HG03354 (cell line): ENCODE measurements at regions not wholly inside any gene's neighbourhood (a gene's known extent, or its start where the extent isn't known, plus 50 kb on each side); places are given as distances from the start of the nearest gene placed in this dataset.
"Not testable (repeated sequence)": the region's sequence is repeated elsewhere in the genome, so short reads cannot be mapped to it uniquely, and the experiment has no call there.

Experiments
- ATAC-seq: cut with Tn5 transposase; IDR thresholded peaks from one replicate; pipeline ENCODE4 v1.9.1; 2021; ENCODE audit warnings: mild to moderate bottlenecking; ENCODE audit not compliant: unreplicated experiment, poor library complexity, severe bottlenecking

GRCh38 chr1:147072482-147073432 lies 99.5 kb downstream of the PRKAB2 start:
- no peak for ATAC-seq

- ATAC-seq, result no peak
Measured at GRCh38 chr1:147071142-147071541, 101.1 kb downstream of the PRKAB2 start.

- ATAC-seq, result no peak
Measured at GRCh38 chr1:147062956-147063355, 109.3 kb downstream of the PRKAB2 start.

GRCh38 chr1:147061880-147062279 lies 110.4 kb downstream of the PRKAB2 start:
- not testable (repeated sequence) for ATAC-seq

DNA sequence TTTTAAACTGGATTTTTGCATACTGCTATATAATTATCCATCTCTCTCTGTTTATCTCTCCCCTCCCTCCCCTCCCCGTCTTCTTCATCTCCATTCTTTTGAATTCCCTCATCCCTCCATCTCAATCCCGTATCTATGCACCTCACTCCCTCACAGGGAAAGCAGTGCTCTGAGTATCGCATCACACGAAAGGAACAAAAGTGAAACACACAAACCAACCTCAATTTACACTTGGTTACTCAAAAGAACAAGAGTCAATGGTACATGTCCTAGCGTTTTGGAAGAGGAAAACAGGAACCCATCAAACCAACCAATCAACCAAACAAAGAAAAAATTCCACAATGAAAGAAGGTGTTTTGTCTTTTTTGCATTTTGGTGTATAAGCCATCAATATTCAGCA lies 115.1 kb downstream of the NBPF12 start:
- no peak for ATAC-seq

DNA sequence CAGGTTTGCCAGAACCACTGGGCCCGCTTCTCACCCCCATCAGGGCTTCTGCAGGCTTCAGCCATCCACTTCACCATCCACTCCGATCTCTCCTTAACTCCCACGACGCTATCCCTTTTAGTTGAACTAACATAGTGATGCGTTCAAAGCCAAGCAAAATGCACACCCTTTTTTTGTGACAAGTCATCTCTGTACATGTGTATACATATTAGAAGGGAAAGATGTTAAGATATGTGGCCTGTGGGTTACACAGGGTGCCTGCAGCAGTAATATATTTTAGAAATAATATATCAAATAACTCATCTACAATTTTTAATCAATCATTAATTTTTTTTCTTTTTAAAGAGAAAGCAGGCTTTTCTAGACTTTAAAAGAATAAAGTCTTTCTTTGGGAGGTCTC lies 114.6 kb downstream of the NBPF12 start:
- ATAC-seq, result no peak

- no peak for ATAC-seq
Measured at GRCh38 chr1:147052143-147052542, 114.0 kb downstream of the NBPF12 start.

- no peak for ATAC-seq
Measured at GRCh38 chr1:147051136-147051535, 113.0 kb downstream of the NBPF12 start.

- no peak for ATAC-seq
Measured at GRCh38 chr1:147050654-147051053, 112.5 kb downstream of the NBPF12 start.

DNA sequence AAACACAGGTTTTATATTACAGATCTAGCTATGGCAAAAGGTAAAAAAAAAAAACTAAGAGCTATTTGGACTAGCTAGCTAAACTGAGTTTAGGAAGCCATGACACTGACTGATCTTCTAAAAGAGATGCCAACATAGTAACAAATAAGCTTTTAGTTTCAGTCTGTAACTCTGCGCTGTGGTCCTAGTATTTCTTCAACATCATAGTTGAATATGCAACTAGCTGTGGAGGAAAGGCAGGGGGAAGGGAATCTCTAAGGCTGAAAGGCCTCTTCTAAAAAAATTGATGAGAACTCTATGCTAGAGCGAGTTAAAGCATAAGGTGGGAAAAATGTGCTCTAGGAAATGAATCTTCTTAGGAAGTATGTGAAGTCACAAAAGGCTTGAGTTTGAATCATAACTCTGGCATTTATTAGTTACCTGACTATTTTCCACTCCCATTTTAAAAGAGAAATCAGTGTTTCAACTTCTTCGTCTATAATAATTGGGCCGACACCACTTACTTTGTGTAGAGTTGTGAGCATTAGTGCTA lies 108.8 kb downstream of the NBPF12 start:
- peak; percentile 62 for ATAC-seq

GRCh38 chr1:147046189-147046862 lies 108.2 kb downstream of the NBPF12 start:
- peak; percentile 35 for ATAC-seq
